GM23338 (cell line): ENCODE measurements at regions not wholly inside any gene's neighbourhood (a gene's known extent, or its start where the extent isn't known, plus 50 kb on each side); places are given as distances from the start of the nearest gene placed in this dataset.
A peak's percentile ranks its signal among the peaks of the same experiment; 100 is the strongest.

Source experiments
- ATAC-seq: fragments of 200-7000 bp; cut with Tn5 transposase; 3 replicates; pipeline ENCODE4 v1.9.1; 2020
- DNase-seq: peaks from one replicate; pipeline ENCODE4 v3.0.0-alpha.2; 2015; ENCODE audit warnings: low spot score
- H2AFZ ChIP-seq: fragments of 200-600 bp; sonication (generic); 2 replicates; pipeline ENCODE4 v1.8.0; 2016; ENCODE audit warnings: antibody characterized with exemption, mild to moderate bottlenecking, moderate library complexity
- H3F3A ChIP-seq: fragments of 200-600 bp; sonication (generic); replicated peaks from 2 replicates; pipeline ENCODE4 v1.8.0; 2017; ENCODE audit warnings: antibody characterized with exemption, mixed run types, low read depth
- H3K27ac ChIP-seq: fragments of 200-600 bp; sonication (generic); 2 replicates; pipeline ENCODE4 v1.6.1; 2016; ENCODE audit warnings: low read depth
- H3K27me3 ChIP-seq: fragments of 200-600 bp; sonication (generic); 2 replicates; pipeline ENCODE4 v1.8.0; 2016; ENCODE audit warnings: mild to moderate bottlenecking, mixed run types, moderate library complexity; ENCODE audit not compliant: insufficient read depth
- H3K36me3 ChIP-seq: fragments of 200-600 bp; sonication (generic); 2 replicates; pipeline ENCODE4 v1.8.0; 2016; ENCODE audit warnings: mild to moderate bottlenecking; ENCODE audit not compliant: insufficient read depth
- H3K4me1 ChIP-seq: fragments of 200-600 bp; sonication (generic); 2 replicates; pipeline ENCODE4 v1.8.0; 2016; ENCODE audit warnings: mild to moderate bottlenecking, moderate library complexity; ENCODE audit not compliant: insufficient read depth
- H3K4me2 ChIP-seq: fragments of 200-600 bp; sonication (generic); 2 replicates; pipeline ENCODE4 v1.7.1; 2017; ENCODE audit warnings: mixed run types
- H3K4me3 ChIP-seq: fragments of 200-600 bp; sonication (generic); 2 replicates; pipeline ENCODE4 v1.6.1; 2016; ENCODE audit warnings: mixed run types
- H3K79me2 ChIP-seq: fragments of 200-600 bp; sonication (generic); replicated peaks from 2 replicates; pipeline ENCODE4 v1.8.0; 2017; ENCODE audit warnings: mild to moderate bottlenecking; ENCODE audit not compliant: insufficient read depth
- H3K9me2 ChIP-seq: fragments of 200-600 bp; sonication (generic); 2 replicates; pipeline ENCODE4 v1.8.0; 2017; ENCODE audit not compliant: insufficient read depth
- H4K20me1 ChIP-seq: fragments of 200-600 bp; sonication (generic); replicated peaks from 2 replicates; pipeline ENCODE4 v1.8.0; 2017; ENCODE audit warnings: mild to moderate bottlenecking; ENCODE audit not compliant: insufficient read depth
- H3K27ac Mint-ChIP-seq: 2 replicates; pipeline ENCODE4 v1.8.0; 2020; ENCODE audit warnings: inconsistent platforms, mild to moderate bottlenecking, moderate library complexity, mixed read lengths
- H3K27me3 Mint-ChIP-seq: 3 replicates; pipeline ENCODE4 v1.8.0; 2022; ENCODE audit warnings: low read depth, mild to moderate bottlenecking, moderate library complexity, mixed read lengths, inconsistent platforms; ENCODE audit not compliant: insufficient read depth, poor library complexity
- H3K36me3 Mint-ChIP-seq: 3 replicates; pipeline ENCODE4 v1.8.0; 2021; ENCODE audit warnings: low read depth, mild to moderate bottlenecking, inconsistent platforms, moderate library complexity, mixed read lengths
- H3K4me1 Mint-ChIP-seq: 3 replicates; pipeline ENCODE4 v1.8.0; 2020; ENCODE audit warnings: mild to moderate bottlenecking, inconsistent platforms, mixed read lengths
- H3K4me3 Mint-ChIP-seq: 3 replicates; pipeline ENCODE4 v1.8.0; 2021; ENCODE audit warnings: moderate library complexity, mild to moderate bottlenecking, inconsistent platforms, mixed read lengths
- H3K9me3 Mint-ChIP-seq: 3 replicates; pipeline ENCODE4 v1.8.0; 2020; ENCODE audit warnings: moderate library complexity, mild to moderate bottlenecking, inconsistent platforms, mixed read lengths
- JUNB ChIP-seq: IDR thresholded peaks from one replicate; pipeline ENCODE4 v1.6.1; 2016; ENCODE audit warnings: antibody characterized with exemption; ENCODE audit not compliant: unreplicated experiment
- NANOG ChIP-seq: IDR thresholded peaks from 2 replicates; pipeline ENCODE4 v1.6.1; 2016; ENCODE audit warnings: antibody characterized with exemption, borderline replicate concordance
- POLR2AphosphoS5 ChIP-seq: IDR thresholded peaks from 2 replicates; pipeline ENCODE4 v1.6.1; 2016; ENCODE audit warnings: antibody characterized with exemption, low read depth
- ZNF114 ChIP-seq: fragments of 250-450 bp; sonication (Bioruptor Pico); IDR thresholded peaks from 2 replicates; pipeline ENCODE4 v1.5.0; 2020; ENCODE audit warnings: mild to moderate bottlenecking, moderate library complexity
- TF ChIP-seq, protein P1 (sequence below): IDR thresholded peaks from 2 replicates; pipeline ENCODE4 v1.6.1; 2016; ENCODE audit warnings: antibody characterized with exemption
- TF ChIP-seq, protein P2 (sequence below), 2 experiments: fragments of 200-600 bp in 1 of 2; sonication (generic) in 1 of 2; conservative IDR thresholded peaks; 2 replicates each; pipeline versions ENCODE4 v1.5.1 to v1.6.1; 2016 to 2017; ENCODE audit warnings: antibody characterized with exemption in 2 of 2, low read depth in 2 of 2, mild to moderate bottlenecking in 2 of 2, moderate library complexity in 1 of 2
- TF ChIP-seq, protein P3 (sequence below): fragments of 250-450 bp; sonication (Bioruptor Pico); IDR thresholded peaks from 2 replicates; pipeline ENCODE4 v1.5.0; 2020; ENCODE audit warnings: mild to moderate bottlenecking, moderate library complexity

DNA sequence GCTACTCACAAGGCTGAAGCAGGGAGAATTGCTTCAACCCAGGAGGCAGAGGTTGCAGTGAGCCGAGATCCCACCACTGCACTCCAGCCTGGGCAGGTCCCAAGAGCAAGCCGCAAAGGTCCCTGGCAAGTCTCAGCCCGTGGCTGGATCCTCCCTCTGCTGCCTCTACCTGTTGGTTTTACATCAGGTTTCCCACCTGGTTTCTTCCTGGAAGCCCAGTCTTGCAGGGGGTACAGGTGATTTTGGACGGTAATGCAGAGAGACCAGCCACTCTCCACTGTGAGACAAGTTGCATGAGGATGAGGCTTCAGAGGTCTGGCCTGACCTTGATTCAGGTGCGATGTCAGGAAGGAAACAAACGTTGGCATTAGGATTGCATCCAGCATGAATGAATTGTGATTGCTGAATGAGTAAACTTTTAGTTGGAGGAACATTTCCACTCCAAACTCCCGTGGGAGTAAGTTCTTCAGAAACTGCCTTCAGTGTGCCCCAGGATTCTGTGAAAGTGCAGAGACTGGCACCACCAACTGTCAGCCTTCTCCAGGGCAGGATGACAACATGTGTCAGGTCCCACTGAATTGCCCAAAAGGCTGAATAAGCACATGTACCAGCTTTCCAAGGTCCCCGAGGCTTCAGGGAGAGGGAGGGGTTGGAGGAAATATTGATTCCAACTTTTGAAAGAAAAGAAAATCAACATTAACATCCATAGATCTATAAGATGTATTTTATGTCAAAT is 189.4 kb downstream of the TJP1 start:
- Mint-ChIP-seq H3K4me1 (peaks cover 14% of the 10 kb centered on the region), H3K27ac (no peak overlapping the region), H3K9me3 (peaks cover 3% of the 10 kb centered on the region; the same call in 1 of the 3 replicates), H3K27me3 (peaks cover 9% of the 10 kb centered on the region), H3K4me3 (no peak overlapping the region), H3K36me3 (no peaks in the 10 kb centered on the region; the same call in 2 of the 3 replicates)
- H4K20me1 ChIP-seq, result no peaks in the 10 kb centered on the region
- H3F3A ChIP-seq, result no peaks in the 10 kb centered on the region
- no peak for DNase-seq
- no peak overlapping the region for H3K4me2 ChIP-seq
- ATAC-seq, result no peak
- no peak for TF ChIP-seq JUNB
- TF ChIP-seq ZNF114 (CRISPR knock-in tag), result no peak
- TF ChIP-seq POLR2AphosphoS5, result no peak
- TF ChIP-seq, protein P1, sequence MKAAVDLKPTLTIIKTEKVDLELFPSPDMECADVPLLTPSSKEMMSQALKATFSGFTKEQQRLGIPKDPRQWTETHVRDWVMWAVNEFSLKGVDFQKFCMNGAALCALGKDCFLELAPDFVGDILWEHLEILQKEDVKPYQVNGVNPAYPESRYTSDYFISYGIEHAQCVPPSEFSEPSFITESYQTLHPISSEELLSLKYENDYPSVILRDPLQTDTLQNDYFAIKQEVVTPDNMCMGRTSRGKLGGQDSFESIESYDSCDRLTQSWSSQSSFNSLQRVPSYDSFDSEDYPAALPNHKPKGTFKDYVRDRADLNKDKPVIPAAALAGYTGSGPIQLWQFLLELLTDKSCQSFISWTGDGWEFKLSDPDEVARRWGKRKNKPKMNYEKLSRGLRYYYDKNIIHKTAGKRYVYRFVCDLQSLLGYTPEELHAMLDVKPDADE, result no peak
- no peaks in the 10 kb centered on the region for H3K4me1 ChIP-seq
- H3K27ac ChIP-seq, result no peak overlapping the region
- no peaks in the 10 kb centered on the region; the same call in 1 of the 2 replicates for H3K36me3 ChIP-seq
- peaks cover 5% of the 10 kb centered on the region; the same call in 1 of the 2 replicates for H3K9me2 ChIP-seq
- H3K27me3 ChIP-seq, result no peaks in the 10 kb centered on the region
- H2AFZ ChIP-seq, result no peak overlapping the region
- no peak overlapping the region for H3K4me3 ChIP-seq
- no peaks in the 10 kb centered on the region for H3K79me2 ChIP-seq

DNA sequence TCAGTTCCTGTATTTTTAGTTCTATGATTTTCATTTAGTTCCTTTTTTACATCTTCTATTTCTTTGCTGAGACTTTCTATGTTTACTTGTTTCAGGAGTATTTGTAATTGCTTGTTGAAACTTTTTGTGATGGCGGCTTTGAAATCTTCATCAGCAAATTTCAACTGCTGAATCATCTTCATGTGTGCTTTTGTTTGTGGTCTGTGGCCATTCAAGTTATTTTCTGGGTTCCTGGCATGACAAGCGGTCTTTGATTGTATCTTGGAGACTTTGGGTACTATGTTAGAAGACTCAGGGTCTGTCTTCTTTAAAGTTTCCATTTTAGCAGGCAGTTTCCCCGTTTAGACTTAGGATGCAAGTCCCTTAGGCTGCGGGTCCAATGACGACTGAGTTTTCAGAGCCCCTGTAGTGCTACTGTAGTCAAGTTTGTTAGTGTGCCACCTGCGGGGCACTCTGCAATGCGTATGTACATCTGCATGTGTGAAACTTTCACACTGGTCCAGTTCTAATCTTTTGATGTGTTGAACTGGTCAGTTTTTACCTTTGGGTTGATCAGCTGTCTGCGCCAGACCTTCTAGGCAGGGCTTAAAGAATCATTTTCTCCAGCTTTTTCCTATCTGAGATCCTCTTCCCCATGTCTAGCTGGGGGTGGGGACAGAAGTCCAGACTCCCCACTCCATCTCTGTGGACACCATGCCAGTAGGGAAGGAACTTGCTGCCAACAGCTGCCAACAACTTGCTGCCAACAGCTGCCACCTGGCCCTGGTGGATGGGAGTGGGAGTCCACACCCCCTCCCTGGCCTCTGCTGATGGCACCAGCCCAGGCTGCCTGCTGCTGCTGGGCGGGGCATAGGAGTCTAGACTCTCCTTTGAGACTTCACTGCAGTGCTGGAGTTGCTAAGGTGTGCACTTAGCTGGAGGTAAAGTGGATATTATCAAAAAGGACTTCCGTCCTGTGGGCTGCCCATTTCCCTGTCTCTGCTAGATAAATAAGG is 190.9 kb downstream of the TJP1 start:
- H3K36me3 ChIP-seq, result no peaks in the 10 kb centered on the region; the same call in 1 of the 2 replicates
- H3K4me2 ChIP-seq, result no peak overlapping the region
- peak; percentile 8 for DNase-seq
- Mint-ChIP-seq H3K27me3 (peaks cover 9% of the 10 kb centered on the region), H3K36me3 (no peaks in the 10 kb centered on the region; the same call in 2 of the 3 replicates), H3K9me3 (peaks cover 3% of the 10 kb centered on the region; the same call in 1 of the 3 replicates), H3K27ac (0 out of 2 replicates have a peak overlapping the region, but pooled peaks have one; percentile 0), H3K4me1 (peaks cover 14% of the 10 kb centered on the region), H3K4me3 (no peak overlapping the region)
- no peaks in the 10 kb centered on the region for H3K4me1 ChIP-seq
- no peaks in the 10 kb centered on the region for H3K79me2 ChIP-seq
- H3K9me2 ChIP-seq, result no peaks in the 10 kb centered on the region
- peak; percentile 64 for ATAC-seq
- H4K20me1 ChIP-seq, result no peaks in the 10 kb centered on the region
- no peaks in the 10 kb centered on the region for H3K27me3 ChIP-seq
- no peaks in the 10 kb centered on the region for H3F3A ChIP-seq
- 0 out of 2 replicates have a peak overlapping the region, but pooled peaks have one; percentile 49 for H2AFZ ChIP-seq
- no peak overlapping the region for H3K27ac ChIP-seq
- no peak overlapping the region for H3K4me3 ChIP-seq
- TF ChIP-seq ZNF114 (CRISPR knock-in tag), result no peak
- TF ChIP-seq, protein P2, sequence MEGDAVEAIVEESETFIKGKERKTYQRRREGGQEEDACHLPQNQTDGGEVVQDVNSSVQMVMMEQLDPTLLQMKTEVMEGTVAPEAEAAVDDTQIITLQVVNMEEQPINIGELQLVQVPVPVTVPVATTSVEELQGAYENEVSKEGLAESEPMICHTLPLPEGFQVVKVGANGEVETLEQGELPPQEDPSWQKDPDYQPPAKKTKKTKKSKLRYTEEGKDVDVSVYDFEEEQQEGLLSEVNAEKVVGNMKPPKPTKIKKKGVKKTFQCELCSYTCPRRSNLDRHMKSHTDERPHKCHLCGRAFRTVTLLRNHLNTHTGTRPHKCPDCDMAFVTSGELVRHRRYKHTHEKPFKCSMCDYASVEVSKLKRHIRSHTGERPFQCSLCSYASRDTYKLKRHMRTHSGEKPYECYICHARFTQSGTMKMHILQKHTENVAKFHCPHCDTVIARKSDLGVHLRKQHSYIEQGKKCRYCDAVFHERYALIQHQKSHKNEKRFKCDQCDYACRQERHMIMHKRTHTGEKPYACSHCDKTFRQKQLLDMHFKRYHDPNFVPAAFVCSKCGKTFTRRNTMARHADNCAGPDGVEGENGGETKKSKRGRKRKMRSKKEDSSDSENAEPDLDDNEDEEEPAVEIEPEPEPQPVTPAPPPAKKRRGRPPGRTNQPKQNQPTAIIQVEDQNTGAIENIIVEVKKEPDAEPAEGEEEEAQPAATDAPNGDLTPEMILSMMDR (conservative IDR thresholded peaks at IDR 0.05; ENCODE audit: low read depth in 2 of 2), result no peak
- TF ChIP-seq NANOG, result no peak
- TF ChIP-seq, protein P3, sequence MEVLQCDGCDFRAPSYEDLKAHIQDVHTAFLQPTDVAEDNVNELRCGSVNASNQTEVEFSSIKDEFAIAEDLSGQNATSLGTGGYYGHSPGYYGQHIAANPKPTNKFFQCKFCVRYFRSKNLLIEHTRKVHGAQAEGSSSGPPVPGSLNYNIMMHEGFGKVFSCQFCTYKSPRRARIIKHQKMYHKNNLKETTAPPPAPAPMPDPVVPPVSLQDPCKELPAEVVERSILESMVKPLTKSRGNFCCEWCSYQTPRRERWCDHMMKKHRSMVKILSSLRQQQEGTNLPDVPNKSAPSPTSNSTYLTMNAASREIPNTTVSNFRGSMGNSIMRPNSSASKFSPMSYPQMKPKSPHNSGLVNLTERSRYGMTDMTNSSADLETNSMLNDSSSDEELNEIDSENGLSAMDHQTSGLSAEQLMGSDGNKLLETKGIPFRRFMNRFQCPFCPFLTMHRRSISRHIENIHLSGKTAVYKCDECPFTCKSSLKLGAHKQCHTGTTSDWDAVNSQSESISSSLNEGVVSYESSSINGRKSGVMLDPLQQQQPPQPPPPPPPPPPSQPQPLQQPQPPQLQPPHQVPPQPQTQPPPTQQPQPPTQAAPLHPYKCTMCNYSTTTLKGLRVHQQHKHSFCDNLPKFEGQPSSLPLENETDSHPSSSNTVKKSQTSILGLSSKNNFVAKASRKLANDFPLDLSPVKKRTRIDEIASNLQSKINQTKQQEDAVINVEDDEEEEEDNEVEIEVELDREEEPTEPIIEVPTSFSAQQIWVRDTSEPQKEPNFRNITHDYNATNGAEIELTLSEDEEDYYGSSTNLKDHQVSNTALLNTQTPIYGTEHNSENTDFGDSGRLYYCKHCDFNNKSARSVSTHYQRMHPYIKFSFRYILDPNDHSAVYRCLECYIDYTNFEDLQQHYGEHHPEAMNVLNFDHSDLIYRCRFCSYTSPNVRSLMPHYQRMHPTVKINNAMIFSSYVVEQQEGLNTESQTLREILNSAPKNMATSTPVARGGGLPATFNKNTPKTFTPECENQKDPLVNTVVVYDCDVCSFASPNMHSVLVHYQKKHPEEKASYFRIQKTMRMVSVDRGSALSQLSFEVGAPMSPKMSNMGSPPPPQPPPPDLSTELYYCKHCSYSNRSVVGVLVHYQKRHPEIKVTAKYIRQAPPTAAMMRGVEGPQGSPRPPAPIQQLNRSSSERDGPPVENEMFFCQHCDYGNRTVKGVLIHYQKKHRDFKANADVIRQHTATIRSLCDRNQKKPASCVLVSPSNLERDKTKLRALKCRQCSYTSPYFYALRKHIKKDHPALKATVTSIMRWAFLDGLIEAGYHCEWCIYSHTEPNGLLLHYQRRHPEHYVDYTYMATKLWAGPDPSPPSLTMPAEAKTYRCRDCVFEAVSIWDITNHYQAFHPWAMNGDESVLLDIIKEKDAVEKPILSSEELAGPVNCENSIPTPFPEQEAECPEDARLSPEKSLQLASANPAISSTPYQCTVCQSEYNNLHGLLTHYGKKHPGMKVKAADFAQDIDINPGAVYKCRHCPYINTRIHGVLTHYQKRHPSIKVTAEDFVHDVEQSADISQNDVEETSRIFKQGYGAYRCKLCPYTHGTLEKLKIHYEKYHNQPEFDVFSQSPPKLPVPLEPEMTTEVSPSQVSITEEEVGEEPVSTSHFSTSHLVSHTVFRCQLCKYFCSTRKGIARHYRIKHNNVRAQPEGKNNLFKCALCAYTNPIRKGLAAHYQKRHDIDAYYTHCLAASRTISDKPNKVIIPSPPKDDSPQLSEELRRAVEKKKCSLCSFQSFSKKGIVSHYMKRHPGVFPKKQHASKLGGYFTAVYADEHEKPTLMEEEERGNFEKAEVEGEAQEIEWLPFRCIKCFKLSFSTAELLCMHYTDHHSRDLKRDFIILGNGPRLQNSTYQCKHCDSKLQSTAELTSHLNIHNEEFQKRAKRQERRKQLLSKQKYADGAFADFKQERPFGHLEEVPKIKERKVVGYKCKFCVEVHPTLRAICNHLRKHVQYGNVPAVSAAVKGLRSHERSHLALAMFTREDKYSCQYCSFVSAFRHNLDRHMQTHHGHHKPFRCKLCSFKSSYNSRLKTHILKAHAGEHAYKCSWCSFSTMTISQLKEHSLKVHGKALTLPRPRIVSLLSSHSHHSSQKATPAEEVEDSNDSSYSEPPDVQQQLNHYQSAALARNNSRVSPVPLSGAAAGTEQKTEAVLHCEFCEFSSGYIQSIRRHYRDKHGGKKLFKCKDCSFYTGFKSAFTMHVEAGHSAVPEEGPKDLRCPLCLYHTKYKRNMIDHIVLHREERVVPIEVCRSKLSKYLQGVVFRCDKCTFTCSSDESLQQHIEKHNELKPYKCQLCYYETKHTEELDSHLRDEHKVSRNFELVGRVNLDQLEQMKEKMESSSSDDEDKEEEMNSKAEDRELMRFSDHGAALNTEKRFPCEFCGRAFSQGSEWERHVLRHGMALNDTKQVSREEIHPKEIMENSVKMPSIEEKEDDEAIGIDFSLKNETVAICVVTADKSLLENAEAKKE (CRISPR knock-in tag), result no peak
